Type B pancreatic cell (in vitro differentiated cells): ENCODE measurements at regions not wholly inside any gene's neighbourhood (a gene's known extent, or its start where the extent isn't known, plus 50 kb on each side); places are given as distances from the start of the nearest gene placed in this dataset.

Source experiments
- DNase-seq: peaks from one replicate; pipeline ENCODE4 v3.0.0; 2021; ENCODE audit warnings: mixed read lengths; ENCODE audit not compliant: unreplicated experiment; ENCODE audit errors: extremely low spot score
- H3K27ac Mint-ChIP-seq: 2 replicates; pipeline ENCODE4 v1.8.0; 2021; ENCODE audit warnings: mild to moderate bottlenecking, mixed read lengths
- H3K27me3 Mint-ChIP-seq: 2 replicates; pipeline ENCODE4 v1.8.0; 2021; ENCODE audit warnings: mixed read lengths
- H3K36me3 Mint-ChIP-seq: 2 replicates; pipeline ENCODE4 v1.8.0; 2021; ENCODE audit warnings: mixed read lengths
- H3K4me1 Mint-ChIP-seq: one replicate; pipeline ENCODE4 v1.8.0; 2021; ENCODE audit warnings: mixed read lengths; ENCODE audit not compliant: unreplicated experiment
- H3K4me3 Mint-ChIP-seq: 2 replicates; pipeline ENCODE4 v1.8.0; 2021; ENCODE audit warnings: mild to moderate bottlenecking, mixed read lengths
- H3K9me3 Mint-ChIP-seq: 2 replicates; pipeline ENCODE4 v1.8.0; 2021; ENCODE audit warnings: mixed read lengths
- CTCF ChIP-seq: fragments of 200-600 bp; sonication (generic); conservative IDR thresholded peaks from 2 replicates; pipeline ENCODE4 v1.5.0; 2021; ENCODE audit warnings: antibody characterized with exemption, mild to moderate bottlenecking

DNA sequence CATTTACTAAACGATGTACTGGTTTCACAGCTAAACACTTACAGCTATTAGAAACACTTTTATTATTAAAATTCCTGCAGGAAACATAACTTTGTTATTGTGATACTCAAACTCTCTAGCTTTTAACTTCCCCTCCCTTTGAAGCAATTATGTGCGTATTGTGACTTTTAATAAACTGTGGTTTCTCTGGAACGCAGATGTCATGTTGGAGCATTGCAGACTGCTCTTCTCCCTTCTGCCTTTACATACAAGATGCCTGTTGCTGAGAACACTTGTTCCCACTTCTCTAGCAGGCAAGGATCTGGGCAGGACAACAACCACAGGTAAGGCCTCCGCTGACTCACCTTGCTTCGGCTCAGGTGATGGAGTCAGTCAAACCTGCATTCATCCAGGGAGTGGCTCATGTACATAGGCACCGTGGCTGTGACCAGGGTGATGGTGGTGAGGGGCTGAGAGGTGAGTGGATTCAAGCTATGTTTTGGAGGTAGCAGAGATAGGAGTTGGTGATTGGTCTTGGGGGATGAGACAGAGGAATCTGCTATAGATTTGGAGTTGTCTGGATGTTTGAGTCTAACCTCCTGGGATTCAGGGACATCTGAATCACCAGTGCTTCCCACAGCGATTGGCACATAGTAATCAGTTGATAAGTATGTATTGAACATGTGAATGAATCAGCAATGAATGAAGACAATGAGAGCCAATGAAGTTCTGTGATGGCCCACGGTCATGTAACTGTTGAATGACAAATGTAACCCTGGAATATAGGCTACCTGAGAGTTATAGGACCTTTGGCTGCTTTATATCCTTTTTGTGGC is 106.0 kb downstream of the ADAMTS15 start:
- peaks cover 6% of the 10 kb centered on the region for H3K4me1 Mint-ChIP-seq
- DNase-seq = no peak
- no peak overlapping the region for H3K27ac Mint-ChIP-seq
- peaks cover 6% of the 10 kb centered on the region for H3K9me3 Mint-ChIP-seq
- H3K36me3 Mint-ChIP-seq = no peaks in the 10 kb centered on the region
- no peak overlapping the region for H3K4me3 Mint-ChIP-seq
- no peaks in the 10 kb centered on the region for H3K27me3 Mint-ChIP-seq
- no peak for TF ChIP-seq CTCF

DNA sequence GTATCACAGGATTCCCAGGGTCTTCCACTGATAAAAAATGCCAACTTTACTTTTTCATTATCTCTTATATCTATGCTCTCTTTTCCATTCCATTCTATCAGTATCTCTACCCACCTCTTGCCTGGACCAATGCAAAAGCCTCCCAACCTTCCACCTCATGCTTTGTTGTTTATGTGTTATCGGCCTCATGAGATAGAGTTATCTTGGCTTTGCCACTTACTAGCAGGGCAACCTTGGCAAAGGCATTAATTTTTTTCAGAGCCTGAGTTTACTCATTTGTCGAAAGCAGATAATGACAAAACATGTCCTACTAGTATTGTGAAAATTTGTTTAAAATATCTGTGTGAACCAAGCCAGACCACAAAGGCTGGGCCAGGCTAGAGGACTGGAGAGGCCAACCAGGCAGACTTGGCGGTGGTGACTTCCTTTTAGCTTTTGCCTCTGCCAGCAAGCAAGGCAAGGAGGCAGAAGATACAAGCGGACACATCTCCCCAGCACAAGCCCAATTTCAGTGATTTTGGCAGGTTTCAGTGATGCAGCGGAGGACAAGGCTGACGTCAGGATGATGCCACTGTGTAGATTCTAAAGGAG is 106.9 kb downstream of the ADAMTS15 start:
- H3K4me1 Mint-ChIP-seq = peaks cover 6% of the 10 kb centered on the region
- peaks cover 6% of the 10 kb centered on the region for H3K9me3 Mint-ChIP-seq

GRCh38 chr11:130560000-130560780 is 111.7 kb downstream of the ADAMTS15 start:
- no peak for DNase-seq
- Mint-ChIP-seq H3K27me3 (no peaks in the 10 kb centered on the region), H3K4me1 (no peaks in the 10 kb centered on the region), H3K36me3 (no peaks in the 10 kb centered on the region), H3K27ac (no peak overlapping the region), H3K4me3 (no peak overlapping the region), H3K9me3 (peaks cover 6% of the 10 kb centered on the region)
- TF ChIP-seq CTCF = no peak

More for the DNA sequence above, 106.9 kb downstream of the ADAMTS15 start:
- Mint-ChIP-seq H3K27me3 (no peaks in the 10 kb centered on the region), H3K36me3 (no peaks in the 10 kb centered on the region), H3K4me3 (no peak overlapping the region), H3K27ac (no peak overlapping the region)
- no peak for TF ChIP-seq CTCF
- DNase-seq = no peak

DNA sequence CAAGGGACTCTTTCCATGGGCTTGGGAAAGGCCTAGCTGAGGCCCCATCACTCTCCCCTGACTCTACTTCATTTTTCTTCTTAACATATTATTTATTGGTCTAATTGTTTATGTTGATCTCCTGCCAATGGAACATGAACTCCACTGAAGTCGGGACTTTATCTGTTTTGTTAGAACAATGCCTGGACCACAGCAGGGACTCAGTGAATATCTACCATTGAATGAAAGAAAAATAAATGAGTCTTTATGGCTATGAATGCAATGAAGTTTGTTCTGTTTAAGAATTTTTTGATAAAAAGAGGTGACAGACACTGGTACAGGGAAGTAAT is 112.3 kb downstream of the ADAMTS15 start:
- DNase-seq = no peak
- Mint-ChIP-seq H3K9me3 (peaks cover 6% of the 10 kb centered on the region), H3K4me3 (no peak overlapping the region), H3K4me1 (no peaks in the 10 kb centered on the region), H3K36me3 (no peaks in the 10 kb centered on the region), H3K27me3 (no peaks in the 10 kb centered on the region), H3K27ac (no peak overlapping the region)
- no peak for TF ChIP-seq CTCF

- Mint-ChIP-seq H3K9me3 (peaks cover 6% of the 10 kb centered on the region), H3K36me3 (no peaks in the 10 kb centered on the region), H3K4me1 (no peaks in the 10 kb centered on the region), H3K27me3 (peaks cover under 1% of the 10 kb centered on the region), H3K27ac (no peak overlapping the region), H3K4me3 (no peak overlapping the region)
- no peak for TF ChIP-seq CTCF
- DNase-seq = no peak
Observed at GRCh38 chr11:130561441-130561881, 113.0 kb downstream of the ADAMTS15 start.
